HG03457 (cell line): ENCODE measurements at regions not wholly inside any gene's neighbourhood (a gene's known extent, or its start where the extent isn't known, plus 50 kb on each side); places are given as distances from the start of the nearest gene placed in this dataset.

Source experiments
- ATAC-seq: cut with Tn5 transposase; IDR thresholded peaks from one replicate; pipeline ENCODE4 v1.9.1; 2021; ENCODE audit warnings: moderate number of reproducible peaks; ENCODE audit not compliant: unreplicated experiment

DNA sequence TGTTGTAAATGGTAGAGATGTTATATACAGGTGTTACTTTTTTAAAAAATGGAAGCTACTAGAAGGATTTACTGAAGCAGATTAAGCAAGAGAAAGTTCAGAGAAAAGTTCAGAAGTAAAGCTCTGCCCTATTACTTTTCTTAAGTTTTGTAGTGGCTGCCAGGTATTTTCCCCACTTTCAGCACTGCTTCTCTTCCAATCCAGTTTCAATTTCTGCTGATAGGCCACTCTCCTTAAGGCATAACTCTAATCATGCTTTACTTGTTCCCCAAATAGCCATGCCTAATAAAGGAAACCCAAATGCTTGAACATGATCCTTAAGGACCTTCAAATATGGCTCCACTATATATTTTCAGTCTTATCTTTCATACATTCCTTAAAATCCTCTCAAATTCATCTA is 880.8 kb upstream of the CDH2 start:
- no peak for ATAC-seq

GRCh38 chr18:29056800-29057199 is 879.9 kb upstream of the CDH2 start:
- ATAC-seq: no peak

GRCh38 chr18:29041976-29042375 is 865.0 kb upstream of the CDH2 start:
- no peak for ATAC-seq

DNA sequence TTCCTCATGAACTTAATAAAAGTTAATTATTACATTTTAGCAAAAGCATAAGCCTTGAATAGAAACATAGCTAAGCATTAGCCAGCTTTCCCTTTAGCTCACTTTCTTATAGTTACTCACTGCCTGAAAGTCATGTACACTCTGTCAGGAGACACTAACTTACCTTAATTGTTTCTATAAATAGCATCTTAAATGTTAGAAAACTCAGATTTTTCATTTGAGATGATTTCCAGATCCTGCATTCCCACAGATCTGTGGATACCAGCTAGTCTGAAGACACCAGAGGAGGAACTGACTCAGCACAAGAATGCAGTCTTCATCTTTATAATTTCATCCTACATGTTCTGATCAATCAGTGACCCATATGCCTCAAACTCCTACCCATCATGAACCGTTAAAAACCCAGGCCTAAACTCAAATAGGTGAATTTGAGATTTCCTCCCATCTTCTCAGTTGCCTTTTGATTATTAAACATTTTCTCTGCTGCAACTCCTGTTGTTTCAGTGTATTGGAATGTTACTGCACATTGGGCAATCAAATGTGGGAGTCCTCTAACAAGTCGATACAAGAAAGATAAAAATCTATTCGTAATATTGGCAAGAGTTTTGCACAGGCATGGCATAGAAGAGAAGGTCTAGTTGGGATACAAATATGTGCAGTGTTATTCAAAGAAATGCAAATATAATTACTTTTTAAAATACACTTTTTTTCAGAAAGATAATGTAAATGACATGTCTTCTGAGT is 857.4 kb upstream of the CDH2 start:
- no peak for ATAC-seq

DNA sequence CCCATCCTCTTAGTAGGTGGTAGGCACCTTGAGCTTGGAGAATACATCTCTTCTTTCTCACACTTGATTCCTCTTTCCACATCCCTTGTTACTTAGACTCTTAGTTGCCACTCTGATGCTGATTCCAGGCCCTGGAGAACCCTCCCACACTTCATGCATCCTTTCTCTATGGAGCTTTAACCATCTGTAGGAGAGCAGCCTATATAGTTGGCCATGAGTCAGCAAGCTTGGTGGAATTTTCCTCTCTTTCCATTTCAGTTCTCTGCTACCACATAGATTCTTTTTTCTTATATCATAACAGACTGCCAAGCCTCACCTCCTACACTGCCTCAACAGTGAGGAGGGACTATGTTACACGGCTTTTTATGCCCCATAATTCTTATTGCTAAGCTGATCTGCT is 851.6 kb upstream of the CDH2 start:
- no peak for ATAC-seq

DNA sequence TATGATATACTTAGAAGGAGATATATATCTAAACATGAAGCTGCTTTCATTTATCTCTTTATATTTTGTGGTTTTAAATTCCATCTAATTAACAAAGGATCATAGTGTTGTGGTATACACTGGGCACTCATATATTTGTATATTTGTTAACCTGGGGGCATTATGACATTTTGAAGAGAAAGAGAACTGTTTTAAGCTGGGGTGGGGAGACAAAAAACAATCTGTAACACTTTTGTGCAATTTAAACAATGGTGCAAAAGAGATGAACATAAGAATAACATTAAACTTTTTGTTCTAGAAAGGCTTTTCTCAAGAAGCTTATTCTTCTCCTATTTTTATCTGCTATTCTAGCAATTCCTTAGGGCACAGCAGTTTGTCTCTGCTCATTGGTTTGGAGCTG is 842.0 kb upstream of the CDH2 start:
- ATAC-seq: no peak

DNA sequence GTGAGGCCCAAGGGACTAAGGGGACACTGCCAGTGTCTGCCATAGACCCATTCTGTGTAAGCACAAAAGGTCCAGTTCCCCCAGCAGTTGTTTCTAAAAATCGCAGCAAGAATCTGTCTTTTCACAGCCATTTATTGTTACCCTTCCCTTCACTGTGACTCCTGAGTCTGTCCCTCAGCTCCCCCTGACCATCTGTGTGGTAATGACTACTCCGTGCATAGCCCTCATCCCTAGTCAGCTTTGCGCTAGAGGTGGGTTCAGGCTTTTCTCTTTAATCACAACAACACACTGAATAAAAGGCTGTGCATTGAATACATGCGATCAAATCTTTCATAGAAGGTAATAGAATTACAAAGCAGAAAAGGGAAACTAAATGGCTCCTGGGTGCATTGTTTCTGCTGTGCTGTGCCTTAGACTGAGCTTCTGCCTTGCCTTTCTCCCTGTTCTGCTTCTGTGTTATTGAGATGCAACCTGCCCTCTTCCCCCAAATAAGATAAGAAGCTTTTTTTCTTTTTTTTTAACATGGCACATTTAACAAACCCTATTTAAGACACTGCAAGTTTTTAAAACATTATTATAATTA is 836.0 kb upstream of the CDH2 start:
- ATAC-seq: no peak

- ATAC-seq: no peak
Observed at GRCh38 chr18:29012364-29012763, 835.4 kb upstream of the CDH2 start.

GRCh38 chr18:29009250-29009803 is 832.4 kb upstream of the CDH2 start:
- no peak for ATAC-seq

- ATAC-seq: no peak
Observed at GRCh38 chr18:29008809-29009208, 831.9 kb upstream of the CDH2 start.

- ATAC-seq: no peak
Observed at GRCh38 chr18:29007986-29008654, 831.2 kb upstream of the CDH2 start.

GRCh38 chr18:29004921-29005320 is 828.0 kb upstream of the CDH2 start:
- no peak for ATAC-seq

- ATAC-seq: no peak
Observed at GRCh38 chr18:29003194-29003593, 826.3 kb upstream of the CDH2 start.

GRCh38 chr18:29002747-29003146 is 825.8 kb upstream of the CDH2 start:
- ATAC-seq: no peak

DNA sequence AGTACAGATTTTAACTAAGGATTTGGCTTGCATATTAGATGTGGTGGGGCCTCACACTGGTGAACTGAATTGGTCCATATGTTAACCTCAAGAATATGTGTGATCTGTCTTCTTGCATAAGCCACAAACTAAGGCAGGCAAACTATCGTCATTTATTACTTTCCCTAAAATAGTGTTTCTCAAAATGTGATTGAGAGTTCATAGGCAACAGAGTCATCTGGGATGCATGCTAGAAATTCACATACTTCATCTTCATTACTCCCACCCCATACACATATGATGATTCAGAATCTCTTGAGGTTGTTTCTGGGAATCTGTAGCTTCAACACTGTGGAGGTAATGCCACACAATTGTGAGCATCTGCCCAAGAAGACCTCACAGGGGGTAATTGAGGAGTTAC is 822.8 kb upstream of the CDH2 start:
- no peak for ATAC-seq

DNA sequence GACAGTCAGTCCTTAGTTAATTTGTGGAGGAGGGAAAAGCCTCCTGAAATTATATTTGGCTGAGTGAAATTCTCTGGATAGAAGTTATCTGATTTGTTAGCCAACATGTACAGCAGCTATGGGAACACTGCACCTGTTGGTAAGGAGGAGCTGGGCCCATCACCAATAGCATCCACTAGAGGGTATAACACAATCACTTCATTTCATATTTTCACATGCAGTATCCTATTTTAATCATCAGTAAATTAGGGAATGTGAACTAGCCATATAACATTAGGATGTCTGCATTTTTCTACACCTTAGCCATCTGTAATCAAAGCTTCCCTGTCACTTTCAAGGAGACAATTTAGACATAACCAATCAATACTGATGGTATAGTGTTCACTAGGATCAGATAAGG is 818.4 kb upstream of the CDH2 start:
- no peak for ATAC-seq

GRCh38 chr18:28984731-28985130 is 807.8 kb upstream of the CDH2 start:
- no peak for ATAC-seq

GRCh38 chr18:28974504-28974903 is 797.6 kb upstream of the CDH2 start:
- ATAC-seq: no peak

DNA sequence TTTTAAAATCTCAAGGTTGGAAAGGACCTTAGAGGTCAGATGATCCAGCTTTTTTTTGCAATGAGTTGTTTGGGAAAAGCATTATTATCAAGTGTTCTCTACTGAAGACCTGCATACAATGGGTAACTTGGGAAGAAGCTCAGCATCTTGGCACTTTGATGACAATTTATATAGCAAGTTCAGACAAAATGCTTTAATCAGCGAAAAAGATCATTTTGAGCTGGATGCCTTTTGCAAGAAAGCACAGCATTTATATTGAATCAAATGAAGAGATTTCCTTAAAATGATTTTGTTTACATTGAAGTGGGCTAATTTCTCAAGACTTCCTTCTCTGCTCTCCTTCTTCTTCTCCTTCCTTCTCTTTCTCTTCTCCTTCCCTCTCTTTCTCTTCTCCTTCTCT is 796.4 kb upstream of the CDH2 start:
- no peak for ATAC-seq

- no peak for ATAC-seq
Observed at GRCh38 chr18:28972333-28972907, 795.5 kb upstream of the CDH2 start.

- no peak for ATAC-seq
Observed at GRCh38 chr18:28963481-28963880, 786.6 kb upstream of the CDH2 start.
